ENCODE measurements at regions not wholly inside any gene's neighbourhood (a gene's known extent, or its start where the extent isn't known, plus 50 kb on each side); places are given as distances from the start of the nearest gene placed in this dataset.

- H3K9me3 Mint-ChIP-seq (ENCODE audit: low read depth, unreplicated experiment) = no peaks in the 10 kb centered on the region
- H3K4me1 Mint-ChIP-seq (ENCODE audit: low read depth, unreplicated experiment) = peaks cover 10% of the 10 kb centered on the region
- no TSS peak for BruUV-seq (replicated peaks)
- H3K27ac Mint-ChIP-seq (ENCODE audit: unreplicated experiment) = no peak overlapping the region
- intact Hi-C loops (cut with micrococcal nuclease; ENCODE audit: unreplicated experiment) = no loop called here
- CTCF ChIA-PET = no interaction called here
- DNase-seq = no peak
- no peaks in the 10 kb centered on the region for H3K36me3 Mint-ChIP-seq (ENCODE audit: insufficient read depth, unreplicated experiment)
- no peak overlapping the region for H3K4me3 Mint-ChIP-seq (ENCODE audit: low read depth, unreplicated experiment)
- TF ChIP-seq CTCF (IDR thresholded peaks at IDR 0.05; ENCODE audit: unreplicated experiment) = no peak
- no peaks in the 10 kb centered on the region for H3K27me3 Mint-ChIP-seq (ENCODE audit: unreplicated experiment)
Measured at GRCh38 chrX:124426288-124427169, 80.2 kb downstream of the SH2D1A start.

DNA sequence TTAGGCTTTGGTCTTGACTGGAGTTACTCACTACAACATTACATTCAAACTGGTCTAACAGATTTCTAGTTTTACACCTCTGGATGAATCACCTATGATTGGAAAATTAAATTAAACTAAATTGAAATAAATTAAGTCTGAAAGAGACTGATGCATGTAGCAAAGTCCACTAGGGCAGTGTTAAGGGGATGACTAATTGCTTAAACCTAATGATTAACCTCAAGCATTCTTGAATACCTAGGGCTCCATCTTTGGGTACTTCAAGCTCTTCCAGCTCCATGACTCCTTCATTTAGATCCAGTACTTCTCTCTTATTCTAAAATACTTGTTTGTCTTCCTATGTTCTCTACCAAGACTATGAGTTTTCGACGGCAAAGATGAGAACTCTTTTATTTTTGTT is 86.8 kb downstream of the SH2D1A start:
- H3K9me3 Mint-ChIP-seq (ENCODE audit: low read depth, unreplicated experiment) = no peaks in the 10 kb centered on the region
- no peak overlapping the region for H3K4me3 Mint-ChIP-seq (ENCODE audit: low read depth, unreplicated experiment)
- no peaks in the 10 kb centered on the region for H3K36me3 Mint-ChIP-seq (ENCODE audit: insufficient read depth, unreplicated experiment)
- intact Hi-C loops (cut with micrococcal nuclease; ENCODE audit: unreplicated experiment) = no loop called here
- H3K4me1 Mint-ChIP-seq (ENCODE audit: low read depth, unreplicated experiment) = peaks cover 12% of the 10 kb centered on the region
- TF ChIP-seq CTCF (IDR thresholded peaks at IDR 0.05; ENCODE audit: unreplicated experiment) = no peak
- DNase-seq = no peak
- H3K27me3 Mint-ChIP-seq (ENCODE audit: unreplicated experiment) = no peaks in the 10 kb centered on the region
- CTCF ChIA-PET = no interaction called here
- no peak overlapping the region for H3K27ac Mint-ChIP-seq (ENCODE audit: unreplicated experiment)
- BruUV-seq (replicated peaks) = no TSS peak

DNA sequence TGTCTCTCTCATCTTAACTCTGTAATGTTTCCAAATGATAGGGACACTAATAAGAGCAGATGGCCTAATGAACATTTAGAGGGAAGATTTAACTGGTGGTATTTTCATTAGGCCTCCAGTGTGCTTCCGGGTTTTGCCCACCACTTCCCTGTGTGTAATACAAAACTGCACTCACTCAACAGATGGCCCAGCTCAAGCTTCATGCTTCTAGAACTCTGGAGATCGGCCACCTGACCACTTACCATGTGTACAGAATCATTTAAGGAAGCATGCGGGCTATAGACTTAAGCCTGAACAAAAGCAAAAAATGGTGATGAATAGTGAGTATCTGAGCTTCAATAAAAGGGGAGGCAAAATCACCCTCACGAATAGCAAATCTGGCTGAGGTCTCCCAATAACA is 89.3 kb downstream of the SH2D1A start:
- CTCF ChIA-PET = interaction anchor here (0.9 to 1.1 kb wide), 2 partner anchors 65 to 85 kb away, joined by 3 read pairs; no protein-coding TSS in a partner anchor
- no peak overlapping the region for H3K4me3 Mint-ChIP-seq (ENCODE audit: low read depth, unreplicated experiment)
- TF ChIP-seq CTCF (IDR thresholded peaks at IDR 0.05; ENCODE audit: unreplicated experiment) = no peak
- peaks cover 12% of the 10 kb centered on the region for H3K4me1 Mint-ChIP-seq (ENCODE audit: low read depth, unreplicated experiment)
- no peak overlapping the region for H3K27ac Mint-ChIP-seq (ENCODE audit: unreplicated experiment)
- no peak for DNase-seq
- no peaks in the 10 kb centered on the region for H3K36me3 Mint-ChIP-seq (ENCODE audit: insufficient read depth, unreplicated experiment)
- H3K27me3 Mint-ChIP-seq (ENCODE audit: unreplicated experiment) = no peaks in the 10 kb centered on the region
- no TSS peak for BruUV-seq (replicated peaks)
- intact Hi-C loops (cut with micrococcal nuclease; ENCODE audit: unreplicated experiment) = no loop called here
- no peaks in the 10 kb centered on the region for H3K9me3 Mint-ChIP-seq (ENCODE audit: low read depth, unreplicated experiment)

GRCh38 chrX:124440695-124441094 is 94.3 kb downstream of the SH2D1A start:
- no peak for TF ChIP-seq CTCF (IDR thresholded peaks at IDR 0.05; ENCODE audit: unreplicated experiment)
- no peaks in the 10 kb centered on the region for H3K9me3 Mint-ChIP-seq (ENCODE audit: low read depth, unreplicated experiment)
- DNase-seq = no peak
- H3K36me3 Mint-ChIP-seq (ENCODE audit: insufficient read depth, unreplicated experiment) = no peaks in the 10 kb centered on the region
- H3K27me3 Mint-ChIP-seq (ENCODE audit: unreplicated experiment) = peaks cover 15% of the 10 kb centered on the region
- H3K4me3 Mint-ChIP-seq (ENCODE audit: low read depth, unreplicated experiment) = no peak overlapping the region
- CTCF ChIA-PET = no interaction called here
- no TSS peak for BruUV-seq (replicated peaks)
- no peak overlapping the region for H3K27ac Mint-ChIP-seq (ENCODE audit: unreplicated experiment)
- H3K4me1 Mint-ChIP-seq (ENCODE audit: low read depth, unreplicated experiment) = no peaks in the 10 kb centered on the region
- intact Hi-C loops (cut with micrococcal nuclease; ENCODE audit: unreplicated experiment) = no loop called here
